Pons (tissue), 1 donor: ENCODE measurements at regions not wholly inside any gene's neighbourhood (a gene's known extent, or its start where the extent isn't known, plus 50 kb on each side); places are given as distances from the start of the nearest gene placed in this dataset.
A peak's percentile ranks its signal among the peaks of the same experiment; 100 is the strongest.
"Not testable (repeated sequence)": the region's sequence is repeated elsewhere in the genome, so short reads cannot be mapped to it uniquely, and the experiment has no call there.

Experiments
- DNase-seq: peaks from one replicate; pipeline ENCODE4 v3.0.0-alpha.2; 2016; ENCODE audit warnings: low spot score

DNA sequence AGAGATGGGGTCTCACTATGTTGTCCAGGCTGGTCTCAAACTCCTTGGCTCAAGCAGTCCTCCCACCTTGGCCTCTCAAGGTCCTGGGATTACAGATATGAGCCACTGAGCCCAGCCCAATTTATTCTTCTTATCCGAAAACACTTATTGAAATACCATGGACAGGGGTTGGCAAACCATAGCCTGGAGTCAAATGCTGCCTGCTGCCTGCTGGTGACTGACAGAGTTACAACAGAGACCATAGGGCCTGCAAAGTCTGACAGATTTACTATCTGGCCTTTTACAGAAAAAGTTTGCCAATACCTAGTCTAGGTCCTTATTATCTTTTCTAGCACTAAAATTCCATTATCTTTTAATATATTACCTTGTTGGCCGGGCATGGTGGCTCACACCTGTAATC lies 87.1 kb upstream of the ZNF281 start:
- DNase-seq = no peak

DNA sequence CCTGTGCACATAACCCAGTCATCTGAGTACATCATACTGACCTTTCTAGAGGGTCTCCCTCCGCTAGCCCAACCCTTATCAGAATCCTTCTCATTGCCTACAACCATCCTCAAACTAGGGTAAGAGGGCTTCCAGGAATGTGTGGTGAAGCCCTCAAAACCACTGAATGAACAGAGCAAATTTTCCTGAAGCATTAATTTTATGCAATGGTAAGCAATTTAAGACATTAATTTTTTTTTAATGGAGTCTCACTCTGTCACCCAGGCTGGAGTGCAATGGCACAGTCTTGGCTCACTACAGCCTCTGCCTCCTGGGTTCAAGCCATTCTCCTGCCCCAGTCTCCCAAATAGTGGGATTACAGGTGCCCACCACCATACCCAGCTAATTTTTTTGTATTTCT lies 86.1 kb upstream of the ZNF281 start:
- no peak for DNase-seq

DNA sequence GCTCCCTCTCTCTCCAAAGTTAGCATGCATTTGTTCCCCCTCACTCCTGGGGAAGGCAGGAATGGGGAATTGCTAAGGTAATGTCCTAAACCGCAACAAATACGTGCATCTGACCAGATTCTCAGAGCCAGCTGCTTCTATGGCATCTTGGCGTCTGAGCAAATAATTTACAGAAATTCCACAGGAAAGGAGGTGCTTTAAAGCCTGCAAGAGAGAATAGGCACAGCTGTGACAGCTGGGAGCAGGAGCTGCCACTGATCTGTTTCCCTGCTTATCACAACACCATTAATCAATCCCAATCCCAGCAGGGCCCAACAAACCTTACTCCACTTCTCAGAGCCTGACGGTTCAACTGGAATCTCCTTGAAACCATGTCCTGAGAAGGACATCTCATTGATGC lies 83.5 kb upstream of the ZNF281 start:
- DNase-seq = no peak

DNA sequence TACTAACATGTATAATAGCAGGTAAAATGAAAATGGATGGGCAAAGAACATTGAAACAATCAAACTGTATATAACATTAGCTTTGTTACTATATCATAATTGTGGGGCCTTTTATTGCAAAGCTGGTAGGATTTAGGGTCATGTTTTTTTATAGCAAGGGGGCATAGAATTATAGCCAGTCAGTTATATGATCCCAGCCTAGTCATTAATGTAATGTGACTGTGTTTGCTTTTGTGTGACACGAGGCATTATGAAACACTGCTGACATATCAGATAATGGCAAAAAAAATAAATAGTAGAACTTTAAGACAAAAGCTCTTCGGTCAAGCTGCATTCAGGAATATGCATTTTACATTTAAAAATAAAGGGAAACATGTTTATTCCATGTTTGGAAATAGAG lies 81.3 kb upstream of the ZNF281 start:
- no peak for DNase-seq

DNA sequence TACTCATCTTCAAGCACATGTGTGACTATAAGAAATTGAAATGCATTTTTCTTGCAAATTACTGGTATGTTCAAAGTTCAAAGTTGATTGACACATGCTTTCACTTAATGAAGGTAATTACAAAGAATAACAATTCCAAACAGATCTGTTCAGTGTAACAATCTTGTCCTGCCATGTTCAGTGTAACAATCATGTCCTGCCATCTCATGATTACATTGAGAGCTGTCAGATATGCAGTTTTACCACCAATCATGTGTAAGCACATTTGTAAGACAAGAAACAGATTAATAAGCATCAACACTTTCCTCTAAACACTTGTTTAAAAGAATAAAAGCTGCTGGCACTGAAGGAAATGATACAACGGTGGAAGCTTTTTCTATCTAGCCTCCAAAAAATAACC lies 80.3 kb upstream of the ZNF281 start:
- DNase-seq = no peak

DNA sequence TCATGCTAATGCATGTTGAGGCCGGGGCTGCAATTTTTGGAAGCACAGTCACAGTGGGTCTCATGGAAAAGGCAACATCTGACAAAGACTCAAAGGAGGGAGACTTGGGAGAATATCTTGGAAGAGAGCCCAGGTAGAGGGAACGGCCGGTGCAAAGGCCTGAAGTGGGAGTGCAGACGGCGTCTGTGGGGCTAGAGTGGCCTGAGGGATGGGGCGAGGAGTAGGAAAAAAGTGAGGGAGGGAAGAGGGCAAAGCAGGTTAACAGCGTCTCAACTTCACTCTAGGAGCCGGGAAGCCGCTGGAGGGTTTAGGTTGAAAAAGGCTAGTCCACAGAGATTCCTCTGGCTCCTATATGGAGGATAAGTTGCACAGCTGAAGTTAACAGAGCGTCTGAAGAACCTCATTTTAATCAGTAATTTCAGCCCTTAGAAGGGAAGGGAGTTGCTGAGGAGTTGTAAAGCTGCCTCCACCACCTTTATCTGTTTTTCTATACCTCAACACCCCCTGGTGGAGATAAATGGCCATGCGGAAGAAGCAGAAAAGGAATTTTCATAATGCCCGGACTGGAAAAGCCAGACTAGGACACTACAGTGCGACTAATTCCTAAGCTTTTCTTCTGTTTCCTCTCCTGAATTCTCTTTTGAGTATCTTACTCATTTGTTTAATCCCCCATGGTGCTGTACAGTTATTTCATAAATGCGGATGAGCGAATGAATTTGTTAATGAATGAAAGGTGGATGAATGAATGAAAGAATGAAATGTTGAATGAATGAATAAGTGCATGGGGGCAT lies 78.7 kb upstream of the ZNF281 start:
- DNase-seq = peak; percentile 79

DNA sequence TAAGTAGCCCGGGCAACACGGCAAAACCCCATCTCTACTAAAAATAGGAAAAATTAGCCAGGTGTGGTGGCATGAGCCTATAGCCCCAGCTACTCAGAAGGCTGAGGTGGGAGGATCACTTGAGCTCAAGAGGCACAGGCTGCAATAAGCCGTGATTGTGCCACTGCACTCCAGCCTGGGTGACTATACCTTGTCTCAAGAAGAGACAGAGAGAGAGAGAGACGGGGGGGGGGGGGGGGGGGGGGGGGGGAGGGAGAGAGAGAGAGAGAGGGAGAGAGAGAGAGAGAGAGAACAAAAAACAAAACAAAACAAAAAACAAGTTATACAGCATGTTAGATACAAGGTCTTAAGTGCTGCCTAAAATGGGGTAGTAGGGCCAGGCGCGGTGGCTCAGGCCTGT lies 77.8 kb upstream of the ZNF281 start:
- DNase-seq = no peak

DNA sequence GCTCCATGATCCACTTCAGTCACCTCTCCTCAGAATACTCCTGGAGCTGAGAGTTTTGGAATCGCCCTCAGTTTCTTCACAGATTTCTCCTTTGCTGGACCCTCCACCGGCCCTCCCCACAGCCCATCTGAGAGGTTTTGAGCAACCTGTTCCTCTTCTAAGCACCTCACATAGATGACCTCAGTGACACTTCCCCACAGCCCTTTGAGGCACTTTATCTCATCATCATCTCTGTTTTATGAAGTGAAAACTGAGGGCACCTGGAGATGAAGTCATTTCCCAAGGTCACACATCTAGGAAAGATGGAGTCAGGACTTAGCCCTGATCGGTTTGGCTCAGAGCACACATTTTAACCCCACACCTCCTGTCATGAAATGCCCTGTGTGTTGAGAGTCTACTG lies 76.8 kb upstream of the ZNF281 start:
- DNase-seq = no peak

DNA sequence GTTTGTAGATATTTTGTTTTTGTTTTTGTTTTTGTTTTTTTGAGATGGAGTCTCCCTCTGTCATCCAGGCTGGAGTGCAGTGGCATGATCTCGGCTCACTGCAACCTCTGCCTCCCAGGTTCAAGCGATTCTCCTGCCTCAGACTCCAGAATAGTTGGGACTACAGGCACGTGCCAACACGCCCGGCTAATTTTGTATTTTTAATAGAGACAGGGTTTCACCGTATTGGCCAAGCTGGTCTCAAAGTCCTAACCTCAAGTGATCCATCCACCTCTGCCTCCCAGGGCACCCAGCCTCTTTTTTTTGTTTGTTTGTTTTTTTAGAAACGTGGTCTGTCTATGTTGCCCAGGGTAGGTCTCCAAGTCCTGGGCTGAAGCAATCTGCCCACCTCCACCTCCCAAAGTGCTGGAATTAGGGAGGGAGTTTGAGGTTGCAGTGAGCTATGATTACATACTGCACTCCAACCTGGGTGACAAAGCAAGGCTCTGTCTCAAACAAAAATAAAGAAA lies 74.7 kb upstream of the ZNF281 start:
- not testable (repeated sequence) for DNase-seq

DNA sequence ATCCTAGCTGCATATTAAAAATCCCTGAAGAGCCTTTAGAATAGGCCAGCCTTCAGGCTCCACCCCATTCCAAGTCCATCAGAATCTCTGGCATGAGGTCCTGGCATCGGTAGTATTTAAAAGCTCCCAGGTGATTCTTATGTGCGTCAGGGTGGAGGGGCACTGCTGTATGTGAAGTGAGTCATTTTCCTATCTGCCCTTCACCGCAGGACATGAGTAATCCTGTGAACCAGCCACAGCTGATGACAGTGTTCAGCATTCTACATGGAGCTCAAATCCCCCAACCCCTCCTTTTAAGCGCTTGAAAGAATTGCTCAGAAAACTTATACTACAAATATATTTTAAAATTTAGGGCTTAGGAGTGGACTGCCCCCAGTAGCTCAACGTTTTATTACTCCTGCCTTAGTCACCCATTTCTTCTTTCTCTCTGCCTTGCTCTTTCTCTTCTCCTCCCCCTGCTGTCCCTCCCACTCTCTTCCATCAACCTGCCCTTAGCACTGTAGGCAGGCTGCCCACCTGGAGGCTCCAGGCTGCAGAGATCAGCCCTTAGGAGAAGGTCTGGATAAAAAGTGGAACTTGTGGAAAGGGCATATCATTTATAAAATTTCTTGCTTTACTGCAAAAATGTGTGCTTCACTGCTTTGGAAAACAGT lies 73.8 kb upstream of the ZNF281 start:
- no peak for DNase-seq

DNA sequence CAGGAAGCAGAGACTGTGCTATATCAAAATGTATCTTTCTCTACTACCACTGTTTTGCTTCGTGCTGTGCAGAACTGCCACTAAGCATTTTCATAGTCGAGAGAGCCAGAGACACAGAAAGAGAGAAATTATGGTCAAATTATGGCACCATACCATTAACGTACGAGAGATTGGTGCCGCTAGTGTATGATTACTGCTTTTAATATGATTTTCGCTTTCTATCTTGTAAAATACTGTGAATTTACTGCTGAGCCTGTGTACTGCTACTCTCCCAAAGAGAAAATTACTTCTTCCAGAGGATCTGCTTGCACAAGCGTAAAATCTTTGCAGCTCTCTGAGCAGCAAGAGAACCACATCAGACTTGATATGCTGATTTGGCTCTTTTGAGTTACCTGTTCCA lies 71.1 kb upstream of the ZNF281 start:
- DNase-seq = no peak

DNA sequence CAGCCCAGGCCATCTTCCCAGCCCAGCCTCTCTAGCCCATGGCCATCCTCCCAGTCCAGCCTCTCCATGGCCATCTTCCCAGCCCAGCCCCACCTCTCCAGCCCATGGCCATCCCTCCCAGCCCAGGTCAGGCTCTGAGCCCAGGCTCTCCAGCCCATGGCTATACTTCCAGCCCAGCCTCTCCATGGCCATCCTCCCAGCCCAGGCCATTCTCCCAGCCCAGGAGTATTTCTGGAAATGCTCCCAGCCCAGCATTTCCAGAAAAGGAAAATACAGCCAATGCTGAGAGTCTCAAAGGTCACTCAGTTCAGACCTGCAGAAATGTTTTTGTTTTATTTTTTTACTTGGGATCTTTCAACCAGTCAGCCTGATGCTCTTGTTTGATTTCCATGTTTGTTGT lies 70.0 kb upstream of the ZNF281 start:
- DNase-seq = no peak

DNA sequence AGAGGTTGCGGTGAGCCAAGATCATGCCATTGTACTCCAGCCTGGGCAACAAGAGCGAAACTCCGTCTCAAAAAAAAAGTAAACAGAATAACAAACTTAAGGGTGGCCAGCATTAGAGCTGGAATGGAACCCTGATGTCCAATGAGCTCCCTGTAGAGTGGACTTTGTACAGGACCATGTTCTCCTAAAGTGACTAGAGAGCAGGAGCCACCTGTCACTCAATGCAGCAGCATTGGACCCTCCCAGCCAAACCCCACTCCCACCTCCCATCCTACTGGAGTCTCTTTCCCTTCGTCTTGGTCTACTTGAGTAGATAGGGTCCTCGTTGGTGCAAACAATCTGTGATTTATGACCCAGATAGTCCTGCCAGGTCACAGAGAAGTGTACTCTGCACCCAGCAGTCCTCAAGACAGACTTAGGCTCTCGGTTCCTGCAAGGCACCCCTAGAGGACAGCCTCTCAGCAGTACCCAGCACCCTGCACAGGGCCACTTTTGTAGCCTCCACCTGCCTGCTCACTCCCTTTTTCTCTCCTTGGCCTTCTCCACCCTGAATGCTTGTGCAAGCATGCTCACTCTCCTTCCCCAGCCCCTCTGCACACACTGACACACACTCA lies 69.2 kb upstream of the ZNF281 start:
- DNase-seq = no peak

DNA sequence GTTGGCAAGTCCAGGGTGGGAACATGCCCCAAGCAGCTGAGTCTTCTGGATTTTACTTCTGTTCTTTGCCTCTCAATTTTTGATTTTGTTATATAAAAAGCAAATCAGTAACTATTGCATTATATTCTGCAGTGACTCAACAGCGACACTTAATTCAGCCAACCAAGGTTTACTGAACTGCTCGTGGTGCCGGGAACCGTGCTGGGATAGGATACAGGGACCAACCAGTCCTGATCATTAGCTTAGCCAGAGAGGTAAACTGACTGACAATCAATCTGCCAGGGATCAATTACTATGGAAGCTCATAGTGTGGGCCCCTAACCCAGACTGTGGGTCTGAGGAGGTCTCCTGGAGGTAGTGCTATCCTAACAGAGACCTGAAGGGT lies 68.4 kb upstream of the ZNF281 start:
- DNase-seq = no peak

DNA sequence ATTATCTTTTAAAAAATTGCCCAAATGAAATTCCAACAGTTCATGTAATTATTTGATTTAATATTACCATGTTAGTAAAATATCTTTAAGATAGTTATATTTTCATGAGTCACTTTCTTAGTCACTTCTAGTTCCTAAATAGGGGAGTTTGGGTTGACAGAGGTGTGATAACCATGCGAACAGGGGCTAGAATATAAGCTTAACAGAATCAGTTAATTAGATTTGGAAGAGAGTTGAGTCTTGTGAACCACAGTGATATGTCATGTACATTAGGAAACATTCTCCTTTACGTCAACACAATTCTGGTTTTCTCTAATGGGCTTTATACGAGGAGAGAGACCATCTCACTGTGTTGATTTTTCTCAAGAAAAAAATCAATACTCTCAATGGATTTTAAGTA lies 64.8 kb upstream of the ZNF281 start:
- DNase-seq = no peak

DNA sequence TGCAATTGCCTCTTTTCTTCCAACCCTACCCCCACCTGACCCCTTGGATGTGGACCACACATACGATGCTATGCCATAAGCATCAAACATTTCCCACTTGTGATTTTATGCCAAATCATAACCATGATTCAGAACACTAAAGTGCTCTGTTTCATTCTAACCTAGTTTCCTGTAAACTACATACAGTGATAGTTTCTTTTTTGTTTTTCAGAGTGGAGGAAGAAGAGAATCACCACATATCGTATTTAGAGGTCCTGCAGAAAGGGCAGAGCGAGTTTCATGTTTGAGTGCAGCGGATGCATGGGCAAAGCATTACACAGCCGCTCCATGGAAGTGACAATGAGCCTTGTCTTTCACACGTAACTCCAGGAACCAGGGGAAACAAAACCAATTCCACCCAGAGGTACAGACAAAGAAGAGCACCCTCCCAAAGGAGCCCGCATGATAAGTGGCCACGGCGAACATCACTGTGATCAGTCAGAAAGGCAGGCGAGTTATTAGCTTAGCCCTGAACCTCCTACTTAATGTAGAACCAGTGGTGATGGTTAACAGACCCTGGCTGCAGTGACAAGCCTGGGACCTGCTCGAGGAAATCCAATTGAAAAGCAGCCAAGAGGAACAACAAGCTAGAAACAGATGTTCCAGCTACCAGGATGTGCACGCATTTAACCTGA lies 64.0 kb upstream of the ZNF281 start:
- DNase-seq = no peak

DNA sequence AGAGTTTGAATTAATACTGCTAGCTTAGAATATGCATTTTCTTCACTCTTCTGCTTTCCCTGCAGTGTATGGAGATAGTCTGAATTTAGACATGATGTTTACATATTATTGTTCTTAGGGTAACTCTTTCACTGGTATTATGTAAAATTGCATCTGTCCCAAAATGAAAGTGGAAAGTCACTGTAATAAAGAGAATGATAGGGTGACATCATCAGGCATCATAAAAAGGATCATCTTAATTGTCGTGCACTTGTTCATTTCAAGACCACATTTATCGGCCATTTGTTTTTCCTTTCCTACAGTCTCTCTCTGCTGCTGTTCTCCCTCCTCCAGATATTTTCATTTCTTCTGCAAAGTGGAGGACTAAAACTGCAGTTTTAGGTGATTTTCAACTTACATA lies 61.9 kb upstream of the ZNF281 start:
- no peak for DNase-seq

DNA sequence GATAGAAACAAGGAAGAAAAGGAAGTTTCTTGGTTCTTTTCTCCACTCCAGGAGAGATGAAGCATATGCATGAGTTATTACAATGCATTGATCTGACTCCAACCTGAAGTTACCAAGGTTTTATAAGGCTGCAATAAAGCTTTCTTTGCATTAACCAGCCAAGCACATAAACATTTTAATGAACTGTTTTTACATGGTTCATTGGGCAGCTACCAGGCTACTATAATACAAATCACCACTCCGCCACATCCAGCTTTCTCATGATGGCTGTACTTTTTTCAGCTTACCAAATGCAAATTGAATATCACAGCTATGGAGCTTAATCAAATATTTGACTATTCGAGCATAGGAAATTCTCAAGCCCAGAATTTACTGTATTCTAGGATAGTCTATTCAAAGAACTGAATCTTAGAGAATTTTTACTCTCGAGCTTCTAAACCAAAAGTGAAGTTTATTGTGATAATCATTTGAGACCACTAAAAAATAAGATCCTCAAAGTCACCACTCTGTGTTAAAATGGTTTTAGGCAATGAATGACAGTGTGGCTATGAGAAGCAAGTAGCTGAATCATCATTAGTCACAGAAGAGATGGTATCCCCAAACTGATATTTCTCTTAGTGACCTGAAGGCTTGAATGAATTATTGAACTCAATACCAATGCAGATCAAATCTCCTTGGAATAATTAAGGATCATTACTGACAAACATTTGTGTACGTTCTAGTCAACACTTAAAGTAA lies 58.6 kb upstream of the ZNF281 start:
- DNase-seq = no peak

DNA sequence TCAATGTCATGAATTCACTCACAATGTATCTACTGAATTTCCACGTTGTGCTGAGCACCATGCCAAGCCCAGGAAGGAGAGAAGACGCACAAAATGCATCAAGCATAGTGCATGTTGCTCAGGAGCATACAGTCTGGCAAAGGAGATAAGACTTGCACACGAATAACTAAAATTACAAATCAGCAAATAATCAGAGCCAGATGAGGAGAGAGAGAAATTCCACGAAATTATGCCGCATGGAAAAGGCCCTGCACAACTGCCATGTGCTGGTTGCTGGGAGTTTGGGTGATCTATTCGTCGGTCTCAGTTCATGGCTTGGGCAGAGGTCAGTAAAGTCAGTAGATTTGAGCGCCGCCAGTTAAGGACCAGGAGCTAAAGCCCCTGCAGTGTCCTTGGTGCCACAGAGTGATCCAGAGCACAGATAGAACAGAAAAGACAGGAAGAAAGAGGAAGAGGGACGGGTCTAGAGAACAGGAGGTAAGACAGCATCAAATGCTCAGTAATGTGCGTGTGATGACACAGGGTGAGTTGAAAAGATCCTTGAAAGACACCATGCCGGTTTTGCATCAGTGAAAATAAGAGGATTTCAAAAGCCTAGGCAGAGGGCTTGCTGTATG lies 55.1 kb upstream of the ZNF281 start:
- DNase-seq = no peak
